ENCODE measurements at regions not wholly inside any gene's neighbourhood (a gene's known extent, or its start where the extent isn't known, plus 50 kb on each side); places are given as distances from the start of the nearest gene placed in this dataset.

DNA sequence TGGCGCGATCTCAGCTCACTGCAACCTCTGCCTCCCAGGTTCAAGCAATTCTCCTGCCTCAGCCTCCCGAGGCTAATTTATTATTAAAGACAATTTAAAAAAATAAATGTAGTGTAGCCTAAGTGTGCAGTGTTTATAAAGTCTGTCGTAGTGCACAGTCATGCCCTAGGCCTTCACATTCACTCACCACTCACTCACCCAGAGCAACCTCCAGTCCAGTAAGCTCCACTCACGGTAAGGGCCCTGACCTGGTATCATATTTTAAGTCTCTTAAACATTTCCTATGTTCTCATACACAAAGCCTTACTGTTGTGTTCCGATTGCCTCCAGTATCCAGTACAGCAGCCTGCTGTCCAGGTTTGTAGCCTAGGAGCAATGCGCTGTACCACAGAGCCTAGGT is 168.2 kb upstream of the FOXQ1 start:
- H3K4me3 ChIP-seq (ENCODE audit: low read length) = no peak overlapping the region
- peak; percentile 28 for DNase-seq (ENCODE audit: low read depth)
- H3K9me3 ChIP-seq (ENCODE audit: control insufficient read depth, low read length) = peaks cover 14% of the 10 kb centered on the region
- H3K36me3 ChIP-seq (ENCODE audit: control insufficient read depth, insufficient read depth, low read length, severe bottlenecking) = no peaks in the 10 kb centered on the region
- H3K4me1 ChIP-seq (ENCODE audit: control insufficient read depth, insufficient read depth, low read length) = no peaks in the 10 kb centered on the region
- H3K27me3 ChIP-seq (replicated peaks; ENCODE audit: control insufficient read depth, insufficient read depth, low read length) = peaks cover 10% of the 10 kb centered on the region
- H3K9ac ChIP-seq (ENCODE audit: low read length) = no peak overlapping the region

GRCh38 chr6:1139155-1139890 is 172.6 kb upstream of the FOXQ1 start:
- H3K36me3 ChIP-seq (ENCODE audit: control insufficient read depth, insufficient read depth, low read length, severe bottlenecking) = no peaks in the 10 kb centered on the region
- DNase-seq (ENCODE audit: low read depth) = no peak

DNA sequence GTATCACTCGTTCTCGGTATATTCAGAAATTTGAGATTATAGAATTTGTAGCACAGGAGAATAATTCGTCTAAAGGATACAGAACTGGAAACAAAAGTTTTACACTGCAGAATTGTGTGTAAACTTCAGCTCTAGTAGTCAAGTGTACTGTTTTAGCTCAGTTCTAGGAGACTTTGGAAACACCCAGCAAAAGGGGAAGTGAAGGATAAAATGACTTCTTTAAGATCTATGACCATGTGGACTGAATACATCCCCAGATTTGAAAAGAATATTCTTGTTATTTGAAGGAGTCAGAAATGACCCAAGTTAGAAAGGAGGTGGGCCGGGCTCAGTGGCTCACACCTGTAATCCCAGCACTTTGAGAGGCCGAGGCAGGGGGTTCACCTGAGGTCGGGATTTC is 174.0 kb upstream of the FOXQ1 start:
- Histone ChIP-seq H3K36me3 (ENCODE audit: control insufficient read depth, insufficient read depth, low read length, severe bottlenecking) (no peaks in the 10 kb centered on the region), H3K4me1 (ENCODE audit: control insufficient read depth, insufficient read depth, low read length) (peaks cover 16% of the 10 kb centered on the region), H3K4me3 (ENCODE audit: low read length) (no peak overlapping the region), H3K9ac (ENCODE audit: low read length) (no peak overlapping the region), H3K27me3 (replicated peaks; ENCODE audit: control insufficient read depth, insufficient read depth, low read length) (no peaks in the 10 kb centered on the region), H3K9me3 (ENCODE audit: control insufficient read depth, low read length) (peaks cover 14% of the 10 kb centered on the region)
- DNase-seq (ENCODE audit: low read depth) = no peak

More at GRCh38 chr6:1139155-1139890, 172.6 kb upstream of the FOXQ1 start:
- Histone ChIP-seq H3K9ac (ENCODE audit: low read length) (no peak overlapping the region), H3K9me3 (ENCODE audit: control insufficient read depth, low read length) (peaks cover 14% of the 10 kb centered on the region), H3K27me3 (replicated peaks; ENCODE audit: control insufficient read depth, insufficient read depth, low read length) (no peaks in the 10 kb centered on the region), H3K4me3 (ENCODE audit: low read length) (no peak overlapping the region), H3K4me1 (ENCODE audit: control insufficient read depth, insufficient read depth, low read length) (peaks cover 16% of the 10 kb centered on the region)

DNA sequence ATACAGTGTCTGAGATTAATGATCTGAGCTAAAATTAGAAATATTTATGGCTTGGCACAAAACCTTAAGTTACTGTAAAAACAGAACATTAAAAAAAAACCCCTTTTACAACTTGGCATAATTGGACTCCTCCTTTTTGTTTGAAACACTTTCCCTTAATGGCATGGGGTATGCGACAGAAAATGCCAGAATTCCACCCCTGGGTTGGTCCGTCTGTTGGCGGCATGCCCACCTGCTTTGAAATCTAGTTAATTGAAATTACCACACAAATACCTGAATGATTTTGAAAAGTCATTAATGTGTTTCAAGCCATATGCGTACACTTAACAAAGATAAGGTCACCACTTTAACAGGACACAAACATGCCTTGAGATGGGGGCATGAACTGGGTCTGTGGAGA is 175.1 kb upstream of the FOXQ1 start:
- DNase-seq (ENCODE audit: low read depth) = no peak
- no peaks in the 10 kb centered on the region for H3K36me3 ChIP-seq (ENCODE audit: control insufficient read depth, insufficient read depth, low read length, severe bottlenecking)
- H3K4me3 ChIP-seq (ENCODE audit: low read length) = no peak overlapping the region
- H3K9ac ChIP-seq (ENCODE audit: low read length) = no peak overlapping the region
- H3K4me1 ChIP-seq (ENCODE audit: control insufficient read depth, insufficient read depth, low read length) = peaks cover 19% of the 10 kb centered on the region
- peaks cover 14% of the 10 kb centered on the region for H3K9me3 ChIP-seq (ENCODE audit: control insufficient read depth, low read length)
- no peaks in the 10 kb centered on the region for H3K27me3 ChIP-seq (replicated peaks; ENCODE audit: control insufficient read depth, insufficient read depth, low read length)

GRCh38 chr6:1136415-1136774 is 175.5 kb upstream of the FOXQ1 start:
- H3K27me3 ChIP-seq (replicated peaks; ENCODE audit: control insufficient read depth, insufficient read depth, low read length) = no peaks in the 10 kb centered on the region
- peaks cover 24% of the 10 kb centered on the region for H3K4me1 ChIP-seq (ENCODE audit: control insufficient read depth, insufficient read depth, low read length)
- no peak overlapping the region for H3K4me3 ChIP-seq (ENCODE audit: low read length)

GRCh38 chr6:1135726-1136414 is 176.0 kb upstream of the FOXQ1 start:
- Histone ChIP-seq H3K27me3 (replicated peaks; ENCODE audit: control insufficient read depth, insufficient read depth, low read length) (no peaks in the 10 kb centered on the region), H3K36me3 (ENCODE audit: control insufficient read depth, insufficient read depth, low read length, severe bottlenecking) (no peaks in the 10 kb centered on the region), H3K4me3 (ENCODE audit: low read length) (peak overlapping the region; percentile 39), H3K9ac (ENCODE audit: low read length) (peak overlapping the region; percentile 16), H3K4me1 (ENCODE audit: control insufficient read depth, insufficient read depth, low read length) (peaks cover 26% of the 10 kb centered on the region), H3K9me3 (ENCODE audit: control insufficient read depth, low read length) (peaks cover 14% of the 10 kb centered on the region)
- DNase-seq (ENCODE audit: low read depth) = no peak

More at GRCh38 chr6:1136415-1136774, 175.5 kb upstream of the FOXQ1 start:
- Histone ChIP-seq H3K9ac (ENCODE audit: low read length) (no peak overlapping the region), H3K9me3 (ENCODE audit: control insufficient read depth, low read length) (peaks cover 14% of the 10 kb centered on the region), H3K36me3 (ENCODE audit: control insufficient read depth, insufficient read depth, low read length, severe bottlenecking) (no peaks in the 10 kb centered on the region)
- no peak for DNase-seq (ENCODE audit: low read depth)

- H3K36me3 ChIP-seq (ENCODE audit: control insufficient read depth, insufficient read depth, low read length, severe bottlenecking) = no peaks in the 10 kb centered on the region
- peak; percentile 73 for DNase-seq (ENCODE audit: low read depth)
- peaks cover 21% of the 10 kb centered on the region for H3K4me1 ChIP-seq (ENCODE audit: control insufficient read depth, insufficient read depth, low read length)
- no peaks in the 10 kb centered on the region for H3K27me3 ChIP-seq (replicated peaks; ENCODE audit: control insufficient read depth, insufficient read depth, low read length)
- H3K4me3 ChIP-seq (ENCODE audit: low read length) = no peak overlapping the region
- no peaks in the 10 kb centered on the region for H3K9me3 ChIP-seq (ENCODE audit: control insufficient read depth, low read length)
- H3K9ac ChIP-seq (ENCODE audit: low read length) = no peak overlapping the region
These were observed 180.4 kb upstream of the FOXQ1 start for GRCh38 chr6:1131285-1132079.

DNA sequence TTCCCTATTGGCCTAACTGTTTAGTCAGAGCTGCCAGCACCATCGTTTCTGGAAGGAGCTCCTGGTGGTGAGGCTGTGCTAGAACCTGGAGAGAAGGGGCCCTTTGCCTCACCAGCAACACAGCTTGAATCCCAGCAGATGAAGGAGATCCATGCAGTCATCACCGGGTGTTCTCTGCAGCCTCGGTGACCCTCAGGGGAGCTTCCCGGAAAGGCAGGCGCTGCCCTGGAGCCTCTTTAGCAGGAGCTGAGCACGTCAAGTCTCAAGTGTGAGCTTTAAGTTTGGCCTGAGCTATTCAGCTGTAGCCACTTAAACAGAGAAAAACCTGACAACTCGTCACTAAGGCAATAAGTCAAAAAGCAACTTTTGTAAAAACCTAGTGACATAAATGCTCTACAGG is 181.2 kb upstream of the FOXQ1 start:
- Histone ChIP-seq H3K27me3 (replicated peaks; ENCODE audit: control insufficient read depth, insufficient read depth, low read length) (no peaks in the 10 kb centered on the region), H3K9ac (ENCODE audit: low read length) (no peak overlapping the region), H3K36me3 (ENCODE audit: control insufficient read depth, insufficient read depth, low read length, severe bottlenecking) (no peaks in the 10 kb centered on the region), H3K4me1 (ENCODE audit: control insufficient read depth, insufficient read depth, low read length) (peaks cover 14% of the 10 kb centered on the region), H3K9me3 (ENCODE audit: control insufficient read depth, low read length) (no peaks in the 10 kb centered on the region), H3K4me3 (ENCODE audit: low read length) (no peak overlapping the region)
- no peak for DNase-seq (ENCODE audit: low read depth)

DNA sequence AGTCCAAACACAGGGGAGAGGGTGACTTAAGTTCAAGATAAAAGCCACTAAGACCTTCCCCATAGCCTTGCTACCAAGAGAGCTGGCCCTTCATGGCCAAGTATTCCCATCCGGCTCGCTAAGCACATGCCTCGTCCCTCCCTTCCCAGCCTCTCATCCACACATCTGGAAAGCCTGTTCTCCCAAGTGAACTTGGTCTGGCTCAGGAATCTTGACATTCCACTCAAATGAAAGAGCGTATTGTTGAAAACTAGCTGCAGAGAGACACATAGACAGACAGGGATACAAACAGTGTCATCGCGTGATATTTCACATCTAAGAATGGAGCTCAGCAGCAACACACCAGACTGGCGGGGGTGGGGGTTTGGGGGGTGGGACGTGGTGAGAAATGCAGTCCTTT is 182.8 kb upstream of the FOXQ1 start:
- H3K9ac ChIP-seq (ENCODE audit: low read length) = no peak overlapping the region
- no peak overlapping the region for H3K4me3 ChIP-seq (ENCODE audit: low read length)
- peaks cover 3% of the 10 kb centered on the region for H3K27me3 ChIP-seq (replicated peaks; ENCODE audit: control insufficient read depth, insufficient read depth, low read length)
- DNase-seq (ENCODE audit: low read depth) = no peak
- peaks cover 9% of the 10 kb centered on the region for H3K4me1 ChIP-seq (ENCODE audit: control insufficient read depth, insufficient read depth, low read length)
- no peaks in the 10 kb centered on the region for H3K36me3 ChIP-seq (ENCODE audit: control insufficient read depth, insufficient read depth, low read length, severe bottlenecking)
- no peaks in the 10 kb centered on the region for H3K9me3 ChIP-seq (ENCODE audit: control insufficient read depth, low read length)

GRCh38 chr6:1127597-1128288 is 184.2 kb upstream of the FOXQ1 start:
- DNase-seq (ENCODE audit: low read depth) = no peak
- H3K27me3 ChIP-seq (replicated peaks; ENCODE audit: control insufficient read depth, insufficient read depth, low read length) = peaks cover 5% of the 10 kb centered on the region
- H3K36me3 ChIP-seq (ENCODE audit: control insufficient read depth, insufficient read depth, low read length, severe bottlenecking) = no peaks in the 10 kb centered on the region
- no peak overlapping the region for H3K9ac ChIP-seq (ENCODE audit: low read length)
- peaks cover 9% of the 10 kb centered on the region for H3K4me1 ChIP-seq (ENCODE audit: control insufficient read depth, insufficient read depth, low read length)
- H3K4me3 ChIP-seq (ENCODE audit: low read length) = no peak overlapping the region
- H3K9me3 ChIP-seq (ENCODE audit: control insufficient read depth, low read length) = no peaks in the 10 kb centered on the region

DNA sequence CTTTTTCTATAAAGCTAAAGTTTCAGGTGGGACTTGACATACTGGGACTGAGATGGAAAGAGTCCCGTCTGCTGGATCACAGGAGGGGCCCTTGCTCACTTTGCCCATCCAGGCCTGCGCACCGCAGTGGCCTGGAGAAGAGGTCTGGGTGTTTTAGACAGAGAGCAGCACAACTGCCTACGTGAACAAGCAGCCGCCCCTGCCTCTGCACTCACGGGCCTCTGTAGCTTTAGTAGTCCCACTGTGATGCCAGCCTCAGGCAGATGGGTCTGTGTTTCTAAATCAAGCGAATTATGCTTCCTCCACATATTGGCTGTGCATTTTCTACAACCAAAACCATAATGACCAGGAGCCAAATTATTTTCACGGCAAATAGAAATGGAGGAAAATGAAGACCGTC is 184.8 kb upstream of the FOXQ1 start:
- no peaks in the 10 kb centered on the region for H3K9me3 ChIP-seq (ENCODE audit: control insufficient read depth, low read length)

More for the DNA sequence above, 184.8 kb upstream of the FOXQ1 start:
- H3K4me3 ChIP-seq (ENCODE audit: low read length) = no peak overlapping the region
- peaks cover 5% of the 10 kb centered on the region for H3K27me3 ChIP-seq (replicated peaks; ENCODE audit: control insufficient read depth, insufficient read depth, low read length)
- H3K4me1 ChIP-seq (ENCODE audit: control insufficient read depth, insufficient read depth, low read length) = peaks cover 9% of the 10 kb centered on the region
- H3K9ac ChIP-seq (ENCODE audit: low read length) = no peak overlapping the region
- no peak for DNase-seq (ENCODE audit: low read depth)
- no peaks in the 10 kb centered on the region for H3K36me3 ChIP-seq (ENCODE audit: control insufficient read depth, insufficient read depth, low read length, severe bottlenecking)
